HG03442 (cell line): ENCODE measurements at regions not wholly inside any gene's neighbourhood (a gene's known extent, or its start where the extent isn't known, plus 50 kb on each side); places are given as distances from the start of the nearest gene placed in this dataset.

Experiments
- ATAC-seq: cut with Tn5 transposase; IDR thresholded peaks from one replicate; pipeline ENCODE4 v1.9.1; 2021; ENCODE audit warnings: mild to moderate bottlenecking, moderate library complexity; ENCODE audit not compliant: unreplicated experiment

- ATAC-seq: no peak
Observed at GRCh38 chr1:56017336-56017735, 562.0 kb downstream of the PLPP3 start.

GRCh38 chr1:56003846-56004245, 575.5 kb downstream of the PLPP3 start:
- ATAC-seq: no peak

GRCh38 chr1:56002231-56002630, 577.1 kb downstream of the PLPP3 start:
- no peak for ATAC-seq

GRCh38 chr1:56000424-56000823, 578.9 kb downstream of the PLPP3 start:
- no peak for ATAC-seq

- no peak for ATAC-seq
Observed at GRCh38 chr1:55997536-55997935, 581.8 kb downstream of the PLPP3 start.

- no peak for ATAC-seq
Observed at GRCh38 chr1:55993646-55994318, 585.6 kb downstream of the PLPP3 start.

- no peak for ATAC-seq
Observed at GRCh38 chr1:55990007-55990406, 589.4 kb downstream of the PLPP3 start.

- ATAC-seq: no peak
Observed at GRCh38 chr1:55988963-55989452, 590.4 kb downstream of the PLPP3 start.

- ATAC-seq: no peak
Observed at GRCh38 chr1:55987491-55988249, 591.7 kb downstream of the PLPP3 start.

- no peak for ATAC-seq
Observed at GRCh38 chr1:55986003-55986402, 593.4 kb downstream of the PLPP3 start.

GRCh38 chr1:55981010-55981650, 598.2 kb downstream of the PLPP3 start:
- no peak for ATAC-seq

- ATAC-seq: no peak
Observed at GRCh38 chr1:55980582-55980981, 598.8 kb downstream of the PLPP3 start.

GRCh38 chr1:55974714-55975441, 604.5 kb downstream of the PLPP3 start:
- ATAC-seq: no peak

- ATAC-seq: no peak
Observed at GRCh38 chr1:55970526-55971110, 608.7 kb downstream of the PLPP3 start.

- no peak for ATAC-seq
Observed at GRCh38 chr1:55969322-55969721, 610.0 kb downstream of the PLPP3 start.

- ATAC-seq: no peak
Observed at GRCh38 chr1:55968661-55969060, 610.7 kb downstream of the PLPP3 start.

- no peak for ATAC-seq
Observed at GRCh38 chr1:55965981-55966461, 613.3 kb downstream of the PLPP3 start.

GRCh38 chr1:55962472-55962871, 616.9 kb downstream of the PLPP3 start:
- no peak for ATAC-seq

GRCh38 chr1:55959136-55959548, 620.2 kb downstream of the PLPP3 start:
- no peak for ATAC-seq

- ATAC-seq: no peak
Observed at GRCh38 chr1:55958498-55958897, 620.9 kb downstream of the PLPP3 start.

GRCh38 chr1:55957276-55957675, 622.1 kb downstream of the PLPP3 start:
- ATAC-seq: no peak
